Right lobe of liver (tissue), 4 donors: ENCODE measurements at regions not wholly inside any gene's neighbourhood (a gene's known extent, or its start where the extent isn't known, plus 50 kb on each side); places are given as distances from the start of the nearest gene placed in this dataset.

ENCODE experiments used
- POLR2A ChIP-seq: fragments of 450-650 bp; IDR thresholded peaks from one replicate; pipeline ENCODE4 v1.6.1; 2017; ENCODE audit warnings: antibody characterized with exemption, mild to moderate bottlenecking
- TF ChIP-seq, protein P1 (sequence below), 4 donors: fragments of 200-600 bp in 3 of 4; fragments of 450-650 bp in 1 of 4; IDR thresholded peaks; one replicate each; pipeline versions ENCODE4 v1.5.1 to v1.8.0; 2016 to 2022; ENCODE audit warnings: antibody characterized with exemption in 4 of 4, mild to moderate bottlenecking in 2 of 4
- donor health status: DM: no; HTN: no; CAD: no.
- donor health status: DM: no; HTN: no; CAD: no.
- donor health status: DM: no; HTN: yes; CAD: no.

DNA sequence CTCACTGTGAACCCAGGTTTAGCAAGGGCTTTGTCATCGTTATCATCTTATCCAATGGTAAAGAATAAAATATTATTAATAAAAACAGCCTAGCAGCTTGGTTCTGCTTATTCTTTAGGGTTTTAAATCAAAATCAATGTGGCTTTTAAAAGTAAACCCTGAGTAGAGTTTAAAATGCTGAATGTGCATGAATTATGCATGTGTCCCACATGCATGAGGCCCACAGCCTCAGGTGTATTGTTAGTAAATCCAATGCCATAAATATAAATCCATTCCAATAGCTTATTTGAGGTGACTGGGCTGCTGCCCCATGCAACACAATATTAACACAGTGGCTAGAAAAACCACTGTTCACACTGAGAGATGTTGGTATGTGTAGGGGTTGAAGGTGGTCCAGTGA is 254.1 kb downstream of the HNMT start:
- TF ChIP-seq, protein P1, sequence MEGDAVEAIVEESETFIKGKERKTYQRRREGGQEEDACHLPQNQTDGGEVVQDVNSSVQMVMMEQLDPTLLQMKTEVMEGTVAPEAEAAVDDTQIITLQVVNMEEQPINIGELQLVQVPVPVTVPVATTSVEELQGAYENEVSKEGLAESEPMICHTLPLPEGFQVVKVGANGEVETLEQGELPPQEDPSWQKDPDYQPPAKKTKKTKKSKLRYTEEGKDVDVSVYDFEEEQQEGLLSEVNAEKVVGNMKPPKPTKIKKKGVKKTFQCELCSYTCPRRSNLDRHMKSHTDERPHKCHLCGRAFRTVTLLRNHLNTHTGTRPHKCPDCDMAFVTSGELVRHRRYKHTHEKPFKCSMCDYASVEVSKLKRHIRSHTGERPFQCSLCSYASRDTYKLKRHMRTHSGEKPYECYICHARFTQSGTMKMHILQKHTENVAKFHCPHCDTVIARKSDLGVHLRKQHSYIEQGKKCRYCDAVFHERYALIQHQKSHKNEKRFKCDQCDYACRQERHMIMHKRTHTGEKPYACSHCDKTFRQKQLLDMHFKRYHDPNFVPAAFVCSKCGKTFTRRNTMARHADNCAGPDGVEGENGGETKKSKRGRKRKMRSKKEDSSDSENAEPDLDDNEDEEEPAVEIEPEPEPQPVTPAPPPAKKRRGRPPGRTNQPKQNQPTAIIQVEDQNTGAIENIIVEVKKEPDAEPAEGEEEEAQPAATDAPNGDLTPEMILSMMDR (IDR thresholded peaks at IDR 0.05): no peak
- TF ChIP-seq POLR2A: no peak
